H1 (cell line): ENCODE measurements at regions not wholly inside any gene's neighbourhood (a gene's known extent, or its start where the extent isn't known, plus 50 kb on each side); places are given as distances from the start of the nearest gene placed in this dataset.

Experiments
- CTCF ChIA-PET: fragments of 300-600 bp; sonication (Branson Sonifier 250); formaldehyde crosslinking; loops from one replicate; lab custom pipeline; 2021; ENCODE audit not compliant: partially characterized antibody; lab: Charles Lee
- POLR2A ChIA-PET: fragments of 300-600 bp; sonication (Branson Sonifier 250); formaldehyde crosslinking; loops from one replicate; lab custom pipeline; 2021; ENCODE audit warnings: inconsistent platforms; ENCODE audit not compliant: partially characterized antibody; lab: Charles Lee
- DNase-seq, 2 experiments: peaks; one replicate each; pipeline versions ENCODE4 v3.0.0 to v3.0.0-alpha.2; 2010 to 2022; ENCODE audit warnings: low spot score in 2 of 2, low read depth in 1 of 2, mixed read lengths in 1 of 2
- FAIRE-seq: peaks from 2 replicates; lab custom pipeline; 2011; peaks lifted over from hg19 to GRCh38; lab: Jason Lieb, UNC
- H2AFZ ChIP-seq: 2 replicates; pipeline ENCODE4 v1.8.1; 2012; ENCODE audit warnings: low read length, inconsistent platforms
- H2AK5ac ChIP-seq: 2 replicates; pipeline ENCODE4 v1.6.1; 2013; ENCODE audit warnings: low read depth, low read length
- H2BK120ac ChIP-seq: replicated peaks from 2 replicates; pipeline ENCODE3; 2013; ENCODE audit warnings: low read depth, low read length, inconsistent platforms
- H2BK12ac ChIP-seq: 2 replicates; pipeline ENCODE4 v1.6.1; 2013; ENCODE audit warnings: low read depth, low read length
- H2BK15ac ChIP-seq: 2 replicates; pipeline ENCODE4 v1.6.1; 2013; ENCODE audit warnings: low read length
- H2BK20ac ChIP-seq: 2 replicates; pipeline ENCODE4 v1.6.1; 2013; ENCODE audit warnings: low read length
- H2BK5ac ChIP-seq: 2 replicates; pipeline ENCODE4 v1.6.1; 2013; ENCODE audit warnings: low read depth, low read length
- H3K14ac ChIP-seq: 2 replicates; pipeline ENCODE4 v1.6.1; 2013; ENCODE audit warnings: inconsistent platforms; ENCODE audit not compliant: insufficient read length
- H3K18ac ChIP-seq: 2 replicates; pipeline ENCODE4 v1.6.1; 2013; ENCODE audit warnings: low read length; ENCODE audit errors: extremely low read depth
- H3K23ac ChIP-seq: 2 replicates; pipeline ENCODE4 v1.6.1; 2013; ENCODE audit warnings: inconsistent platforms; ENCODE audit not compliant: insufficient read length
- H3K23me2 ChIP-seq: 2 replicates; pipeline ENCODE4 v1.6.1; 2013; ENCODE audit warnings: low read depth, low read length
- H3K27ac ChIP-seq: 2 replicates; pipeline ENCODE4 v1.6.1; 2011; ENCODE audit warnings: low read depth, low read length, inconsistent platforms
- H3K27me3 ChIP-seq, 4 experiments: replicated peaks in 1 of 4; 1 replicate in 1 of 4; 2 replicates in 3 of 4; pipeline versions ENCODE4 v1.6.1 to v1.8.1; 2011 to 2013; ENCODE audit warnings: low read length in 3 of 4, mild to moderate bottlenecking in 3 of 4, inconsistent platforms in 2 of 4, mixed read lengths in 2 of 4, moderate library complexity in 1 of 4; ENCODE audit not compliant: control insufficient read depth in 3 of 4, insufficient read depth in 3 of 4; ENCODE audit errors: extremely low read depth in 1 of 4
- H3K36me3 ChIP-seq, 4 experiments: 2 replicates each; pipeline versions ENCODE4 v1.6.1 to v1.8.1; 2011 to 2013; ENCODE audit warnings: mild to moderate bottlenecking in 4 of 4, low read length in 3 of 4, moderate library complexity in 2 of 4, control low read depth in 1 of 4, inconsistent platforms in 1 of 4; ENCODE audit not compliant: insufficient read depth in 4 of 4, control insufficient read depth in 2 of 4
- H3K4ac ChIP-seq: replicated peaks from 2 replicates; pipeline ENCODE3; 2013; ENCODE audit warnings: low read length, low read depth, mixed read lengths, inconsistent platforms; ENCODE audit not compliant: insufficient read length
- H3K4me1 ChIP-seq, 4 experiments: replicated peaks in 1 of 4; 1 replicate in 1 of 4; 2 replicates in 3 of 4; pipeline versions ENCODE4 v1.6.1 to v1.8.1; 2011 to 2013; ENCODE audit warnings: low read length in 3 of 4, inconsistent platforms in 2 of 4, mixed read lengths in 1 of 4; ENCODE audit not compliant: insufficient read depth in 4 of 4, control insufficient read depth in 3 of 4
- H3K4me2 ChIP-seq, 2 experiments: 2 replicates each; pipeline versions ENCODE4 v1.6.1 to v1.8.1; 2011 to 2013; ENCODE audit warnings: low read depth in 2 of 2, low read length in 2 of 2, control low read depth in 1 of 2, inconsistent platforms in 1 of 2, mild to moderate bottlenecking in 1 of 2; ENCODE audit not compliant: insufficient read depth in 1 of 2
- H3K4me3 ChIP-seq, 4 experiments: fragments of 200-600, 300-600 bp in 1 of 4; sonication (generic), shearing (Covaris generic), sonication (Bioruptor Twin) in 1 of 4; 2 replicates each; pipeline versions ENCODE4 v1.5.1 to v1.8.1; 2011 to 2016; ENCODE audit warnings: low read length in 4 of 4, low read depth in 3 of 4, control low read depth in 2 of 4, inconsistent platforms in 2 of 4, mild to moderate bottlenecking in 2 of 4, mixed read lengths in 1 of 4, moderate library complexity in 1 of 4; ENCODE audit not compliant: insufficient read depth in 2 of 4; ENCODE audit errors: extremely low read depth in 1 of 4
- H3K56ac ChIP-seq: replicated peaks from 2 replicates; pipeline ENCODE3; 2013; ENCODE audit warnings: low read depth, mild to moderate bottlenecking, mixed read lengths, low read length, inconsistent platforms; ENCODE audit not compliant: insufficient read length
- H3K79me1 ChIP-seq: 2 replicates; pipeline ENCODE4 v1.6.1; 2013; ENCODE audit warnings: low read depth, low read length, control low read depth
- H3K79me2 ChIP-seq, 2 experiments: 2 replicates each; pipeline versions ENCODE4 v1.6.1 to v1.8.1; 2012 to 2013; ENCODE audit warnings: low read length in 2 of 2, mild to moderate bottlenecking in 2 of 2, inconsistent platforms in 1 of 2; ENCODE audit not compliant: insufficient read depth in 2 of 2, control insufficient read depth in 1 of 2
- H3K9ac ChIP-seq, 4 experiments: replicated peaks in 1 of 4; 1 replicate in 1 of 4; 2 replicates in 3 of 4; pipeline versions ENCODE4 v1.6.1 to v1.8.1; 2011 to 2013; ENCODE audit warnings: low read depth in 3 of 4, low read length in 3 of 4, control low read depth in 2 of 4, mild to moderate bottlenecking in 2 of 4, moderate library complexity in 2 of 4, inconsistent platforms in 1 of 4; ENCODE audit errors: extremely low read depth in 1 of 4
- H3K9me3 ChIP-seq, 2 experiments: 2 replicates each; pipeline versions ENCODE4 v1.6.1 to v1.8.1; 2012 to 2013; ENCODE audit warnings: mild to moderate bottlenecking in 2 of 2, moderate library complexity in 2 of 2, control low read depth in 1 of 2, inconsistent platforms in 1 of 2, low read depth in 1 of 2, low read length in 1 of 2, mixed read lengths in 1 of 2; ENCODE audit not compliant: insufficient read depth in 2 of 2
- H4K20me1 ChIP-seq, 2 experiments: replicated peaks in 1 of 2; 2 replicates each; pipeline versions ENCODE3 to v1.8.1; 2011 to 2013; ENCODE audit warnings: inconsistent platforms in 2 of 2, low read length in 2 of 2, mild to moderate bottlenecking in 1 of 2; ENCODE audit not compliant: insufficient read depth in 2 of 2, control insufficient read depth in 1 of 2
- H4K5ac ChIP-seq: 2 replicates; pipeline ENCODE4 v1.6.1; 2013; ENCODE audit warnings: low read length, low read depth, mixed read lengths, inconsistent platforms; ENCODE audit not compliant: insufficient read length
- H4K8ac ChIP-seq: 2 replicates; pipeline ENCODE4 v1.8.0; 2013; ENCODE audit warnings: mild to moderate bottlenecking, moderate library complexity, low read length, inconsistent platforms; ENCODE audit not compliant: insufficient read depth; ENCODE audit errors: extremely low read depth
- H4K91ac ChIP-seq: replicated peaks from 2 replicates; pipeline ENCODE3; 2013; ENCODE audit warnings: low read length, mixed read lengths, inconsistent platforms; ENCODE audit not compliant: insufficient read length
- ASH2L ChIP-seq: fragments of 200-600, 300-600 bp; sonication (generic); IDR thresholded peaks from one replicate; pipeline ENCODE4 v1.7.1; 2017; ENCODE audit warnings: low read length
- NRF1 ChIP-seq: IDR thresholded peaks from 2 replicates; pipeline ENCODE4 v1.6.1; 2011; ENCODE audit warnings: mild to moderate bottlenecking, low read depth, low read length, improper control_type of control experiment
- SUZ12 ChIP-seq: fragments of 200-600 bp; sonication (generic); IDR thresholded peaks from 2 replicates; pipeline ENCODE4 v1.6.1; 2012; ENCODE audit warnings: mild to moderate bottlenecking, inconsistent platforms, low read length, moderate library complexity, mixed read lengths
- TAF1 ChIP-seq: IDR thresholded peaks from 2 replicates; pipeline ENCODE4 v1.6.1; 2011; ENCODE audit warnings: mild to moderate bottlenecking, low read depth, low read length
- WGBS, 2 experiments: shearing (Covaris generic) in 1 of 2; methylation state at CpG; one replicate each; pipeline versions ENCODE4 v1.1.6 to v1.1.7; 2013 to 2015; ENCODE audit warnings: low lambda C conversion rate in 2 of 2, mixed read lengths in 2 of 2, inconsistent platforms in 1 of 2, low coverage in 1 of 2, missing lambda C conversion rate in 1 of 2; ENCODE audit not compliant: insufficient replicate concordance in 2 of 2, insufficient coverage in 1 of 2, insufficient read length in 1 of 2; ENCODE audit errors: extremely low coverage in 1 of 2, missing lambda C conversion rate in 1 of 2; 5-methylcytosine and 5-hydroxymethylcytosine counted together

- Histone ChIP-seq H3K9me3 (no peaks in the 10 kb centered on the region), H4K8ac (no peak overlapping the region), H3K9ac (no peak overlapping the region), H3K18ac (no peak overlapping the region), H2AFZ (no peak overlapping the region), H3K14ac (no peak overlapping the region), H3K56ac (no peak overlapping the region), H2AK5ac (no peak overlapping the region), H2BK12ac (no peak overlapping the region), H3K36me3 (no peaks in the 10 kb centered on the region), H3K27ac (no peak overlapping the region), H3K4ac (no peak overlapping the region), H4K91ac (no peak overlapping the region), H3K4me1 (no peaks in the 10 kb centered on the region; a peak in 1 of 7 replicates), H3K79me2 (no peaks in the 10 kb centered on the region), H3K27me3 (peaks cover 0 to 2% (median 0%) of the 10 kb centered on the region in 4 experiments; a peak in 1 of 7 replicates), H4K20me1 (peaks cover 0 to under 1% of the 10 kb centered on the region in 2 experiments), H3K23ac (no peak overlapping the region), H2BK15ac (no peak overlapping the region), H3K79me1 (no peaks in the 10 kb centered on the region), H3K4me2 (no peak overlapping the region), H4K5ac (no peak overlapping the region), H2BK5ac (no peak overlapping the region), H2BK120ac (no peak overlapping the region), H2BK20ac (no peak overlapping the region), H3K23me2 (no peaks in the 10 kb centered on the region), H3K4me3 (no peak overlapping the region)
- TF ChIP-seq ASH2L (no peak), TAF1 (no peak), SUZ12 (no peak), NRF1 (no peak)
- CTCF ChIA-PET = interaction anchor here (1.3 to 3.2 kb wide), 6 partner anchors 10 to 249 kb away, joined by 3 to 16 read pairs (median 6); partner anchors contain the start of gene SPO11
- 87% methylated on average over 9 of the region's 9 CpGs; no CpG with 5 or more reads in 1 of the 2 experiments for WGBS, 2 experiments
- no peak for DNase-seq
- POLR2A ChIA-PET = no interaction called here
- no peak for FAIRE-seq
Measured at GRCh38 chr20:57097245-57097915, 169.1 kb downstream of the BMP7 start.
